OCI-M1 (cell line): ENCODE measurements at regions not wholly inside any gene's neighbourhood (a gene's known extent, or its start where the extent isn't known, plus 50 kb on each side); places are given as distances from the start of the nearest gene placed in this dataset.
"Not testable (repeated sequence)": the region's sequence is repeated elsewhere in the genome, so short reads cannot be mapped to it uniquely, and the experiment has no call there.

ENCODE experiments used
- DNase-seq: peaks from one replicate; lab custom pipeline; 2025; lab: John Stamatoyannopoulos, UW

GRCh38 chr2:142757111-142757510 lies 120.4 kb upstream of the KYNU start:
- no peak for DNase-seq

GRCh38 chr2:142756430-142756829 lies 121.0 kb upstream of the KYNU start:
- DNase-seq: no peak

GRCh38 chr2:142755191-142755590 lies 122.3 kb upstream of the KYNU start:
- DNase-seq: no peak

GRCh38 chr2:142754182-142754581 lies 123.3 kb upstream of the KYNU start:
- no peak for DNase-seq

GRCh38 chr2:142750858-142751257 lies 126.6 kb upstream of the KYNU start:
- DNase-seq: no peak

- DNase-seq: no peak
Observed at GRCh38 chr2:142748559-142749099, 128.8 kb upstream of the KYNU start.

GRCh38 chr2:142745691-142746090 lies 131.8 kb upstream of the KYNU start:
- DNase-seq: no peak

GRCh38 chr2:142742371-142743214 lies 134.9 kb upstream of the KYNU start:
- DNase-seq: no peak

- DNase-seq: no peak
Observed at GRCh38 chr2:142741764-142742269, 135.6 kb upstream of the KYNU start.

- no peak for DNase-seq
Observed at GRCh38 chr2:142734770-142735169, 142.7 kb upstream of the KYNU start.

- peak; percentile 8 for DNase-seq
Observed at GRCh38 chr2:142734231-142734630, 143.2 kb upstream of the KYNU start.

GRCh38 chr2:142729814-142730213 lies 147.7 kb upstream of the KYNU start:
- not testable (repeated sequence) for DNase-seq

- not testable (repeated sequence) for DNase-seq
Observed at GRCh38 chr2:142727821-142728478, 149.5 kb upstream of the KYNU start.

GRCh38 chr2:142725386-142725785 lies 152.1 kb upstream of the KYNU start:
- no peak for DNase-seq

- DNase-seq: peak; percentile 18
Observed at GRCh38 chr2:142724713-142725349, 152.6 kb upstream of the KYNU start.

GRCh38 chr2:142724186-142724585 lies 153.3 kb upstream of the KYNU start:
- DNase-seq: peak; percentile 47

- no peak for DNase-seq
Observed at GRCh38 chr2:142723236-142723635, 154.2 kb upstream of the KYNU start.

- no peak for DNase-seq
Observed at GRCh38 chr2:142722569-142722968, 154.9 kb upstream of the KYNU start.

GRCh38 chr2:142722086-142722485 lies 155.4 kb upstream of the KYNU start:
- no peak for DNase-seq

GRCh38 chr2:142721015-142721414 lies 156.4 kb upstream of the KYNU start:
- no peak for DNase-seq

GRCh38 chr2:142718576-142719155 lies 158.8 kb upstream of the KYNU start:
- DNase-seq: no peak
